ENCODE measurements at regions not wholly inside any gene's neighbourhood (a gene's known extent, or its start where the extent isn't known, plus 50 kb on each side); places are given as distances from the start of the nearest gene placed in this dataset.

DNA sequence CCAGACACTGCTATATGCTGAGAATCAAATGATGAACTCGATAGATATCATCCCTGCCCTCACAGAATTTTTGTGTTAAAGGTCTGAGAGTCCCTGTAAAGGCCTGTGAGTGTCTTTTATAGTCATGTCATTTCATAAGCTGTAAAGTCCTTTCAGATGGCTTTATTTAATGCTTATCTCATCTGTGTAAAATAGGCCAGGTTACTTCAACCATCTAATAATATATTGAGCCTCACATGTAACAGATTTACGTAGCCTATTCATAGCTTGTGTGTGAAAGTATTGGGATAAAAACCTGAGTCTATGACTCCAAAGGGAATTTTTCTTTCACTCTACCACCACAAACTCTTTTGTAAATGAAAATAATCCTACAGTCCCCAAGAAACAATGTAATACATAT lies 672.0 kb upstream of the SYT4 start:
- no peak for TF ChIP-seq CTCF (IDR thresholded peaks at IDR 0.05)
- no peak for ATAC-seq (ENCODE audit: low FRiP score)
- DNase-seq (ENCODE audit: low spot score), result no peak

- no peak for TF ChIP-seq CTCF (IDR thresholded peaks at IDR 0.05)
- no peak for ATAC-seq (ENCODE audit: low FRiP score)
- no peak for DNase-seq (ENCODE audit: low spot score)
These were observed 672.8 kb upstream of the SYT4 start for GRCh38 chr18:43950062-43950461.

DNA sequence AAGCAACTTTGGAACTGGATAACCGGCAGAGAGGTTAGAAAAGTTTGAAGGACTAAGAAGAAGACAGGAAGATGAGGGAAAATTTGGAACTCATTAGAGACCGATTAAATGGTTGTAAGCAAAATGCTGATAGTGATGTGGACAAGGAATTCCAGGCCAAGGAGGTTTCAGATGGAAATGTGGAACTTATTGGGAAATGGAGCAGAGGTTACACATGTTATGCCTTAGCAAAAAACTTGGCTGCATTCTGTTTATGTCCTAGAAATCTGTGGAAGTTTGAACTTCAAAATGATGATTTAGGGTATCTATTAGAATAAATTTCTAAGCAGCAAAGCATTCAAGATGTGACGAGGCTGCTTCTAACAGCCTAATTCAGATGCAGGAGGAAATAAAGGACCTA lies 675.1 kb upstream of the SYT4 start:
- TF ChIP-seq CTCF (IDR thresholded peaks at IDR 0.05), result no peak
- no peak for ATAC-seq (ENCODE audit: low FRiP score)
- no peak for DNase-seq (ENCODE audit: low spot score)

GRCh38 chr18:43961722-43962121 lies 684.4 kb upstream of the SYT4 start:
- no peak for TF ChIP-seq CTCF (IDR thresholded peaks at IDR 0.05)
- ATAC-seq (ENCODE audit: low FRiP score) (no peak), DNase-seq (ENCODE audit: low spot score) (no peak)

DNA sequence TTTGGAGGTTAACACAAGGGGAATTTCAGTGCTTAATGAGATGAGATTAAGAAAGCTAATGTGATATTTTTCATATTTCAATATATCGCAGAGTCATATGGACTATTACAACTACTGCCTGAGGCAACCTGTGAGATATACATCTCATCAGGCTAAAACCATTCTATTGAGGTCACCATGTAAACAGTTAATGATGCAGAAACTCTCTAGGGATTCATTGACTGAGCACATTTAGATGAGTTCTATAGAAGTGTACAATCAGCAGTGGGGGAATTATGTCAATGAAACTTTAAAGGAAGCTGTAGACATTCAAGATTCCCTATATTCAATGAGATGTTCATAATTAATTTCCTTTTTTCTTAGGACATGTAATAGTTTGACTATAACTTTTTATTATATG lies 687.4 kb upstream of the SYT4 start:
- no peak for DNase-seq (ENCODE audit: low spot score)
- no peak for TF ChIP-seq CTCF (IDR thresholded peaks at IDR 0.05)
- ATAC-seq (ENCODE audit: low FRiP score), result no peak

GRCh38 chr18:43965691-43966090 lies 688.4 kb upstream of the SYT4 start:
- DNase-seq (ENCODE audit: low spot score) (no peak), ATAC-seq (ENCODE audit: low FRiP score) (no peak)
- no peak for TF ChIP-seq CTCF (IDR thresholded peaks at IDR 0.05)

GRCh38 chr18:43970656-43971055 lies 693.4 kb upstream of the SYT4 start:
- no peak for TF ChIP-seq CTCF (IDR thresholded peaks at IDR 0.05)
- no peak for DNase-seq (ENCODE audit: low spot score)
- ATAC-seq (ENCODE audit: low FRiP score), result no peak

Measured in omental fat pad (tissue), 3 donors.